ENCODE measurements at regions not wholly inside any gene's neighbourhood (a gene's known extent, or its start where the extent isn't known, plus 50 kb on each side); places are given as distances from the start of the nearest gene placed in this dataset.

GRCh38 chr4:155515444-155516075 is 138.8 kb upstream of the MAP9 start:
- TF ChIP-seq JUND (IDR thresholded peaks at IDR 0.05; ENCODE audit: low read depth), result no peak
- in situ Hi-C loops (cut with HindIII; ENCODE audit: low pct_unique_long_range_greater_than_20kb, low sequenced_read_pairs), result no loop called here
- DNase-seq (ENCODE audit: low read depth in 1 of 2, low spot score in 1 of 2), result no peak

GRCh38 chr4:155514628-155515027 is 137.9 kb upstream of the MAP9 start:
- DNase-seq (ENCODE audit: low read depth in 1 of 2, low spot score in 1 of 2), result no peak
- in situ Hi-C loops (cut with HindIII; ENCODE audit: low pct_unique_long_range_greater_than_20kb, low sequenced_read_pairs), result no loop called here
- TF ChIP-seq JUND (IDR thresholded peaks at IDR 0.05; ENCODE audit: low read depth), result no peak

GRCh38 chr4:155512817-155513216 is 136.1 kb upstream of the MAP9 start:
- in situ Hi-C loops (cut with HindIII; ENCODE audit: low pct_unique_long_range_greater_than_20kb, low sequenced_read_pairs), result no loop called here
- no peak for TF ChIP-seq JUND (IDR thresholded peaks at IDR 0.05; ENCODE audit: low read depth)
- DNase-seq (ENCODE audit: low read depth in 1 of 2, low spot score in 1 of 2), result no peak

GRCh38 chr4:155512046-155512445 is 135.3 kb upstream of the MAP9 start:
- in situ Hi-C loops (cut with HindIII; ENCODE audit: low pct_unique_long_range_greater_than_20kb, low sequenced_read_pairs), result no loop called here
- no peak for TF ChIP-seq JUND (IDR thresholded peaks at IDR 0.05; ENCODE audit: low read depth)
- no peak for DNase-seq (ENCODE audit: low read depth in 1 of 2, low spot score in 1 of 2)

GRCh38 chr4:155510771-155511170 is 134.0 kb upstream of the MAP9 start:
- in situ Hi-C loops (cut with HindIII; ENCODE audit: low pct_unique_long_range_greater_than_20kb, low sequenced_read_pairs), result no loop called here
- no peak for DNase-seq (ENCODE audit: low read depth in 1 of 2, low spot score in 1 of 2)

GRCh38 chr4:155509555-155509954 is 132.8 kb upstream of the MAP9 start:
- in situ Hi-C loops (cut with HindIII; ENCODE audit: low pct_unique_long_range_greater_than_20kb, low sequenced_read_pairs), result no loop called here
- no peak for DNase-seq (ENCODE audit: low read depth in 1 of 2, low spot score in 1 of 2)
- no peak for TF ChIP-seq JUND (IDR thresholded peaks at IDR 0.05; ENCODE audit: low read depth)

More at GRCh38 chr4:155510771-155511170, 134.0 kb upstream of the MAP9 start:
- TF ChIP-seq JUND (IDR thresholded peaks at IDR 0.05; ENCODE audit: low read depth), result no peak

- TF ChIP-seq JUND (IDR thresholded peaks at IDR 0.05; ENCODE audit: low read depth), result no peak
- no peak for DNase-seq (ENCODE audit: low read depth in 1 of 2, low spot score in 1 of 2)
- in situ Hi-C loops (cut with HindIII; ENCODE audit: low pct_unique_long_range_greater_than_20kb, low sequenced_read_pairs), result no loop called here
Measured at GRCh38 chr4:155506745-155507144, 130.0 kb upstream of the MAP9 start.

- TF ChIP-seq JUND (IDR thresholded peaks at IDR 0.05; ENCODE audit: low read depth), result no peak
- no peak for DNase-seq (ENCODE audit: low read depth in 1 of 2, low spot score in 1 of 2)
- in situ Hi-C loops (cut with HindIII; ENCODE audit: low pct_unique_long_range_greater_than_20kb, low sequenced_read_pairs), result no loop called here
Measured at GRCh38 chr4:155505321-155505720, 128.6 kb upstream of the MAP9 start.

GRCh38 chr4:155497306-155497705 is 120.5 kb upstream of the MAP9 start:
- no peak for TF ChIP-seq JUND (IDR thresholded peaks at IDR 0.05; ENCODE audit: low read depth)
- peak in 1 of 2 experiments; percentile 4 for DNase-seq (ENCODE audit: low read depth in 1 of 2, low spot score in 1 of 2)
- in situ Hi-C loops (cut with HindIII; ENCODE audit: low pct_unique_long_range_greater_than_20kb, low sequenced_read_pairs), result no loop called here

GRCh38 chr4:155496294-155496626 is 119.5 kb upstream of the MAP9 start:
- TF ChIP-seq JUND (IDR thresholded peaks at IDR 0.05; ENCODE audit: low read depth), result no peak
- in situ Hi-C loops (cut with HindIII; ENCODE audit: low pct_unique_long_range_greater_than_20kb, low sequenced_read_pairs), result no loop called here

GRCh38 chr4:155495572-155496293 is 119.0 kb upstream of the MAP9 start:
- in situ Hi-C loops (cut with HindIII; ENCODE audit: low pct_unique_long_range_greater_than_20kb, low sequenced_read_pairs), result no loop called here
- TF ChIP-seq JUND (IDR thresholded peaks at IDR 0.05; ENCODE audit: low read depth), result no peak
- no peak for DNase-seq (ENCODE audit: low read depth in 1 of 2, low spot score in 1 of 2)

More at GRCh38 chr4:155496294-155496626, 119.5 kb upstream of the MAP9 start:
- no peak for DNase-seq (ENCODE audit: low read depth in 1 of 2, low spot score in 1 of 2)

GRCh38 chr4:155494037-155494718 is 117.4 kb upstream of the MAP9 start:
- DNase-seq (ENCODE audit: low read depth in 1 of 2, low spot score in 1 of 2), result no peak
- no peak for TF ChIP-seq JUND (IDR thresholded peaks at IDR 0.05; ENCODE audit: low read depth)
- in situ Hi-C loops (cut with HindIII; ENCODE audit: low pct_unique_long_range_greater_than_20kb, low sequenced_read_pairs), result no loop called here
